GM04504 (cell line): ENCODE measurements at regions not wholly inside any gene's neighbourhood (a gene's known extent, or its start where the extent isn't known, plus 50 kb on each side); places are given as distances from the start of the nearest gene placed in this dataset.
"Not testable (repeated sequence)": the region's sequence is repeated elsewhere in the genome, so short reads cannot be mapped to it uniquely, and the experiment has no call there.

Experiments used
- DNase-seq: peaks from one replicate; pipeline ENCODE4 v3.0.0-alpha.2; 2012; ENCODE audit warnings: low read depth

DNA sequence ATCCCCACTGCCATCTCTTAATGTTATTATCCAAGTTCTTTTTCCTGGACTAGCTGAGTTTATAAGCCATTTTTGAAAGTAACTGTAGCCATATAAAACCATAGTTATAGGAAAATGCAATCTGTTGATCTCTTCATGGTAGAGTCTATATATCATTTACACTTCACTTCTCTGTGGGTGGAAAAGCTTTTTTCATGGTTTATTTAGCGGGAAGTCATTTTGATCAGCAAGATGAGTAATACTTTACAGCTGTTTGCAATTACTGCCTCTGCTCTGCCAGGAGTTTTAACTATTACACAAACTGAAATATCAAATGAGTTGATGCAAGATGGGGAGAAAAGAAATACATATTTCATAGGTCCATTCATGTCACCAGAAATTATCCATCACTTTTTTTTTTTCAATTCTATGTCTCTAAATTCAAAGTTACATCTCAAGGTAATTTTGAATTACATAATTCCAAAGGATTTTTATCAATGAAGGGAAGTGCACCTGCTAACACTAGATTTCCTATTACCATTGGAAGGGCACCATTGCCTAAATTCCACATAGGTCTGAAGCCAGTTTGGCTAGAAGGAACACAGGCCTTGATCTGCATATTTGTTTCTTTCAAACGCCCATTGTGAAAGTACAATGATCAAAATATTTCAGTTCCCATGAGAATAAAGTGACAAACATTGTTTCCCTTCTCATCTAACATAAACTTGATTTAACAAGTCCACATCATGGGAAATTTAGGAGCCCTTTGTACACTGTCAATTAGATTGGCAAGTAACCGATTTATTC lies 296.7 kb downstream of the ZNF326 start:
- no peak for DNase-seq

DNA sequence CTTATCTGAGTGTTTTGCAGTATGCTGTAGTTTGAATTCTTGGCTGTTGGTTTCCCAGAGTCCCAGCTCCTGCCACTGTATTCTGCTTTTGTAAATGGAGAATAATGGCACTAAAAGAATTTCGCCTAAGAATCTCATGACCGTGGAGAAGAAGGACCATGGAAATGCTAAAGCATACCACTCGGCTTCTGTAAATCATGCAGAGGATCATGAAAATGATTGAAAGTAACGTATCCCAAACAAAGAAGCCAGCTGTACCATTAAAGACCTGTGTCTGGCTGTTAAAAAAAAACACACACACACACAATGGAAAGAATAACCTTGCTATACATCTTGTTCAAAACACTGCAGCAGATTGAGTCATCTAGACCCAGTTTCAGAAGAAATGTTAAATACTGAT lies 287.9 kb downstream of the ZNF326 start:
- DNase-seq: no peak

DNA sequence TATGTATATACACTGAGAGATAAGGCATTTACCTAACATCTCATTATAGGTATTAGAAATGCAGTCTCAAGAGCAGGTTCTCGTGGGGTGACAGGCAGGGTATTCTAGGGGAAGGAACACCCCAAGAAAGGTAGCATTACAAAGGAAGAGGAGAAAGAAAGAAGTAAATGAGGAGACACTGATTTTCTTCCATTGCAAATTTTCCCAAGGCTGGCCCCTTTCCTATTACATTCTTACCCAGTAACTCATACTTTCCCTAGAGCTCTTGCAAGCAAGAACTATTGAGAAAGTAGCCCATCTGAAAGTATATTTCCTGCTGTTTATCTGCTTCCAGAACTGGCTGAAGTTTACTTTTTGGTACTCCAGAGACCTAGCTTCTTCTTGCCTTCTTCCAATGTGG lies 287.0 kb downstream of the ZNF326 start:
- not testable (repeated sequence) for DNase-seq

DNA sequence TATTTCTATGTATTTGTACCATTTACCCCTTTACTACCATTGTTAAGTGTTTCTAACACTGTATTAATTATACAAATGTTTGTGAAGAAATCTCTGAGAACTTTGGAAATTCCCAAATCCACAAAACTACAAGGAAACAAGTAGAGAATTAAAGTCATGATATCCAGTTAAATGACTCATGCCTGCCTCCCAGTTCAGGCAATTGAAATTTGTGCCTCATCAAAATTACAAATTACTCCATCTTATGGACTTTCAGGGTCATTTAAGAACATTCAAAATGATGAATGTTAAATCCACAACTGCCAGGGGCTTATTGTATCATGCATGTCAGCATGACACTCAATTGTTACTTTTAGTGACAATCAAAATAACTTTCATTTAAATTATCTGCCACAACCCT lies 282.4 kb downstream of the ZNF326 start:
- DNase-seq: no peak

DNA sequence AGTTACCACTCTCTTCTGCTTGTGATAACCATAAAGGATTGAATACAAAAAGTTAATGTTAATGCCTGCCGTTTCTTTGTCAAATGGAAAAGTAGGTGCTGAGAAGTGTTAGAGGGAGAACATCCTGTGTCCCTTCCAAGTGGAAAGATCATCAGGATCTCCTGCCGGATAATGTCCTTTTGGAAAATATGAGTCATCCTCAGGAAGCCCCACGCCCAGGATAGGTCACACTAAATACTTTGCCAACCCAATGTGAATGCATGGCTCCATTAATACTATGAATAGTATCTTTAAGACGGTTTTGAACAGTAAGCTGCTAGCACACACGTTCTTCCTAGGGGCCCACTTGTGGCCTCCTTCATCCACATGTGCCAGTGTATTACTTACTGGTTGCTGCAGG lies 279.5 kb downstream of the ZNF326 start:
- no peak for DNase-seq

DNA sequence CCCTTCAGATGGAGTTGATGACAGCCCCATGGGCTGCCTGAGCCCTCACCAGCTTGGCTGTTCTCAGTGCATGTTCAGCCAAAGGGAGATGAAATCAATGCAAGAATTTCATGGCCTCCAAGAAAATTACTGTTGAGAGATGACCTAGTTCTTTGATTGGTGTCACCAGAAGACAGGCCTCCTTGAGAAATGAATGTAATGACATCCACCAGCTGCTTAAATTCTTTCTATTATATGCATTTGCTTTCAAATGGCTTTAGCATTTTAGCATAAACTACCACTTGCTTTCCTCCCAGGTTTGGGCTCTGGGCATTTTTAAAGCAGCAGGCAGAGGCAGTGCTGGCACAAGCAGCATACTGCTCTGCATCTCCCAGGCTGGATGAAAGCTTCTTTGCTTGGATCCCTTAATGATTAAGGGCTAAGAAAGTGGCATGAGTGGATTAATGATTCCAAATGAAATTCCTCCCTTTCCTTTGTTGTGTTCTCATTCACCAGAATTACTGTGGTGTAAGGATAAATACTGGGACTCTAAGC lies 278.4 kb downstream of the ZNF326 start:
- no peak for DNase-seq

DNA sequence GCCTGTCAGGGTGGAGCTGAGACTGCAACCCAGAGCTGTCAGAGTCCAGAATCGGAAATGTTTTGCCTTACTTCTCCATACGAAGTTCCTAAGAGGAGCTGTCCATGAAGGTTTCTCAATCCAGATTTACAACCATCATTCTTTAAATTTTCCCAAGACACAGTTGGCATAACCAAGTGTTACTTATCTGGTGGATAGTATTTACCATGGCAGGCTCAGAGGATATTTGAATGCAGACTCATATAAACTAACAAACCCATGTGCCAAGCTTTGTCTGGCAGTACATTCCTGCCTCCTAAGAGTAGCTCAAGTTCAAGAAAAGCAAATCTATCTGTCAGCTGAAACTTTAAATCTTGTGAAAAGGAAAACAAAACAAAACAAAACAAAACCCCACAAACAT lies 267.9 kb downstream of the ZNF326 start:
- DNase-seq: no peak

DNA sequence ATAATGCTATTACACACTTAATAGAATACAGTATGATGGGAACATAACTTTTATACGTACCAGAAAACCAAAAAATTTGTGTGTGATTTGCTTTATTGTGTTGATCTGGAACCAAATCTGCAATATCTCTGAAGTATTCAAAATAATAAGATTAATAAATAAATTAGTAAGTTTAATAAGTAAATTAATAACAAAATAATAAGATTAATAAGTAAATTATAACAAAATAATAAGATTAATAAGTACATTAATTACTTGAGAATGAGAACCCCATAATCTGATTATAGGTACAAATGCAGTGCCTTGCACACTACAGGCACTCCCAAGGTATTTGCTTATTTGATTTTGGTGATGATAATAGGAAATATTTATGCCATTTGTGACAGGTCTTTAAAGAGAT lies 267.4 kb downstream of the ZNF326 start:
- DNase-seq: no peak

DNA sequence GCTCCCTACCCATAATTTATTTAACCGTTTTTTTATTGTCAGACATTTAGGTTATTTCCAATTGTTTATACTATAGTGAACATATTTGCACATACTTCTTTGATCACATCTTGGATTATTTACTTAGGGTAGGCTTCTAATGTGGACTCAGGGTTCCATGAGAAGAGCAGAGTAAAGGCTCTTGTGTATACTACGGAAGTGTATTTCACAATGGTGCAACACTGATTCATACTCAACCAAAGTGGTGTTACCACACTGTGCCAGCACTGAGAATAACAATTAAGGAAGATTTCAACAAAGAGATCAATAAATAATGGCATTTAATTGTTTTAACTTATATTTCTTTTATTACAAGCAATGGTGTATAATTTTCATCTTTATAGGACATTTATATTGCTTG lies 251.2 kb downstream of the ZNF326 start:
- DNase-seq: no peak

DNA sequence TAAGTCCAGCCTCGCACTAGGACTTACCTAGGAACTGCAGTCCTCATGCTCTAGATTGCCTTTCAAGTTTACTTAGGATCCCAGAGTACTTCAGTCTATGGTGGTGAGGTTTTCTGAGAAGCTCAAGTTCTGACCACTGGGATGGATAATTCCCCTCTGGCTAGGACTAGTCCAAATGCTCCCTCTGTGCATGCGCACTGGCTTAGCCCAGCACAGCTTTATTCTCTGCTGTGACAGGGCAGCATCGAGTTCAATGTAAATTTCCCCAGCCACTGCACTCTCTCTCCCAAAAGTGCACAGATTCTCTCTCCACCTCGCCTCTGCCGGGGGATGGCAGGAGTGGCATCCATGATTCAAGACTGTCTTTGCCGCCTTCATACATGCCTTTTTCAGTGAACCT lies 241.6 kb downstream of the ZNF326 start:
- no peak for DNase-seq

DNA sequence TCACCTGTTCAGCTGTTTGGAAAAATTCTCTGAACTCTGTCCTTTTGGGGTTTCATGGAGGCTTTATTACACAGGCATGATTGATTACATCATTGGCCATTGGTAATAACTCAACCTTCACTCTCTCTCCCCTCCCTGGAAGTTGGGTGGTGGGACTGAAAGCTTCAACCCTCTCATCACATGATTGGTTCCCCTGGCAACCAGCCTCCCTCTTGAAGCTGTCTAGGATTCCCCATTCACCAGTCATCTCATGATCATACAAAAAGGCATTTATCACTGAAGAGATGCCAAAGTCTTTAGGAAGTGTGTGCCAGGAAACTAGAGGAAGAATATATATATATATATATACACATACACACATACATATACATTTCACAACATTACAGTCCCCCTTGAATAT lies 228.5 kb downstream of the ZNF326 start:
- no peak for DNase-seq

DNA sequence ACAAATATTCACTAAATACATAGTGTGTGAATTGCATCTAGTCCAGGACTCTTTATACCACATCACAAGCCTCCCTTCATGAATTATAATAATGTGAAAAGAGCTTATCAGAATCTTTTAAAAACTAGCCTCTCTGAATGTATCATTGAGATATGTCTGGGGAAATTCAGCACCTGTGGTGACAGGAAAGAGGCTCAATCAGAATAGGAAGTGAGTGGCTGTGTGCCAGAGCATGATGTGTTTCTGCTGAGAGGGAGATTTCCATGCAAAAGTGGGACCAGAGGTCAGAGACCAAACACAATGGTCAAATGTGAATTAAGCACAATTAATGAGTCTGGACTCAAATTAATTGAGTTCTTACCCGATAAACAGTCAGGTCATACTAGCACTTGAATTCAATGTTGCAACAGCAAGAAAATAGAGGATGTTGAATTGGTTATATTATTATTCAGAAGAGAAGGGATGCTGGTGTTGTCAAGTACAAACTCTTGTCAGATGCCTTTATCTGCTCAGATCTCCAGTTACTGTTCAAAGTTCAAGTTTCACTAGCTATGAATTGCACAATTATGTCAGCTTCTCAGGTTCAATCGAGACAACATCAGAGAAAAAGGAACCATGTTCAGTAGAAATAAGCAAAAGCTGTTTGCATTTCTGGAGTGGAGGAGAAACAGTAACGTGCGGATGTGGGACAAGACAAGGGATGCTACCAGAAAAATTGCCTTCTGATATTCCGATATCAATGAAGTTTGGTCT lies 226.2 kb downstream of the ZNF326 start:
- DNase-seq: no peak

DNA sequence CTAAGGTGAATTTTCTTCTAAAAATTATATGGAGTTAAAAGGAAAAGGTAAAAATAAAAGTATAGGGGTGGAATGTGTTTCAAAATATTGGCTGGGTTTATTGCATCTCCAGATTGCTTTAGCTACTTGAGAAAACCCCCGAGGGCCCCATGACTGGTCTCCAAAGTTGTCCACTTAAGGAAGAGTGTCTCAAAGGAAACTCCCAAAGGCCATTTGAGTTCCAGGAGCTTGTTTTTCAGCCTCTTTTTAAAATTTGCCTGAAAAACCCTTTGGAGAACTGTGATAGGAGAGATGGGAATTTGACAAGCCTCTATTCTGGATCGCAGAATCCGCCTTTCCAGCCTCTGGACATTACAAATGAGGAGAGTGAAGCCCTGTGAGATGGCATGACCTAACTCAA lies 225.6 kb downstream of the ZNF326 start:
- DNase-seq: no peak

DNA sequence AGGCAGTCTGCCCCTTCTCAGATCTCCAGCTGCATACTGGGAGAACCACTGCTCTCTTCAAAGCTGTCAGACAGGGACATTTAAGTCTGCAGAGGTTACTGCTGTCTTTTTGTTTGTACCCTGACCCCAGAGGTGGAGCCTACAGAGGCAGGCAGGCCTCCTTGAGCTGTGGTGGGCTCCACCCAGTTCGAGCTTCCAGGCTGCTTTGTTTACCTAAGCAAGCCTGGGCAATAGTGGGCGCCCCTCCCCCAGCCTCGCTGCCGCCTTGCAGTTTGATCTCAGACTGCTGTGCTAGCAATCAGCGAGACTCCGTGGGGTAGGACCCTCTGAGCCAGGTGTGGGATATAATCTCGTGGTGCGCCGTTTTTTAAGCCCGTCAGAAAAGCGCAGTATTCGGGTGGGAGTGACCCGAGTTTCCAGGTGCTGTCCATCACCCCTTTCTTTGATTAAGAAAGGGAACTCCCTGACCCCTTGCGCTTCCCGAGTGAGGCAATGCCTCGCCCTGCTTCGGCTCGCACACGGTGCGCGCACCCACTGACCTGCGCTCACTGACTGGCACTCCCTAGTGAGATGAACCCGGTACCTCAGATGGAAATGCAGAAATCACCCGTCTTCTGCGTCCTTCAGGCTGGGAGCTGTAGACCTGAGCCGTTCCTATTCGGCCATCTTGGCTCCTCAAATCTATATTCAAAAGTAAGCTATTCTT lies 224.4 kb downstream of the ZNF326 start:
- not testable (repeated sequence) for DNase-seq

DNA sequence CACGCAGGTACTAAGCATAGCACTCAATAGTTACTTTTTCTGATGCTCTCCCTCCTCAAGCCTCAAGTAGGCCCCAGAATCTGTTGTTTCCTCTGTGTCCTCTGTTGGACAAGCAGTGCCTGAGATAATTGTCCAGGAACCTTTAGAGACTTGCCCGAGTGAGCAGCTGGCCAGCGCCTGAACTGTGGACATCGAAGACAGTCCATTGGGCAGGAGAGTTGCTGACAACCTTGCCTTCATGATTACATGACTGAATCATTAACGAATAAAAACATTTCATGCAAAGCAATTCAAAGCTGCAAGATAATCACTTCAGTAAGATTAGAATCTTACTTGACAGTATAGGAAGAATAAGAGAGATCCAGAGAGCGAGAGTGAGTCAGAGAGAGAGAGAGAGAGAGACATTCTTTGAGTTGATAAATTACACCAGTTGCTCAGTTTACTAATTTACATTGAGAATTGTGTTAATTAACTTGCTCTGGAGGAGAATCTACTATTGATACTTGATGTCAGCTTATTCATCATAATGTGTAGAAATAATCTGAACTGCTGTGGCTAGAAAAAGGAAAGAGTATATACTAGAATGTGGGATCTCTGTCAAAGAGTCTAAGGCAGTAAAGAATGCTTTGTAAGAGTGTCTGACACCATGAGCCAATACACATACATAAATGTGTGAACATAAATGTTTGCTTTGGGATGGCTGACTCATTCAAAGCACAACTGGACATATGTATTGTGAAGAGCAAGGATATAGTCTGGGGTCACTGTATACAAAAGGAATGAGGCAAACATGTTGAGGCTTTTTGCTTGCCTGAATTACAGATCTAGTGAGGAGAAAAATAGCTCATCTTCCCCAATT lies 216.0 kb downstream of the ZNF326 start:
- DNase-seq: no peak

DNA sequence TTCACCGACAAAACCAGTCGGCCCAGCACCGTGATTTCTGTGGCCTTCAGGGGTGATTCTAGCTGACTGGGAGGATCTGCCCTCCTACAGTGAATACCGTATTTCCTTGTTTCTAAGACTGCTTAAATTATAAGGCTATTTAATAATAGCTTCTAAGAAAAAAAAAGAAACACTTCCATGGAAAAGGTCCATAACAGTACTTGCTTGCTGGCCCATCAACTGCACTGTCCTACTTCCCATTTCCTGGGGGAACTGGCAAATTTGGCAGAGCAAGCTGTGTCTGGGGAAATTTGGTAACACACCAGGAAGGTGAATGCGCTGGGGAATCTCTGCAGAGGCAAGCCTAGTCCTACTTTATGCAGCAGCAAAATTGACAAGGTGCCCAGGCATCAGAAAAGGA lies 214.0 kb downstream of the ZNF326 start:
- DNase-seq: no peak

DNA sequence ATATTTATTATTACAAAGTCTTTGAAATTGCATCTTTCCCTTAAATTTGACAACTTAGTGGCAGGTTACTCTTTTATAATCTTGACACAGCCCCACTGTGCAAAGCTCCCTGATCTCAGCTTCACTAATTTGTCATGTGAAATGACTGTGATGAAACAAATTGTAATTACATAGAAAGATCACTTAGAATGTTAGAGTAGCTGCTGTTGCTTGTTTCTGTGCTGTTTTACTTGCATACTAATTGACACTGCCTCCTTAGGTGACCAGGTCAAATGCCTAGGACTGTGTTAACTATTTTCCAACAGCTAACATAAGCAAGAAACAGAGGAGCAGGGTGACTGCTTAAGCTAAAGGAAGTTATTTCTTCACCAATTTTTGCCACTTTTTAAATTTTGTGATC lies 211.3 kb downstream of the ZNF326 start:
- DNase-seq: no peak

DNA sequence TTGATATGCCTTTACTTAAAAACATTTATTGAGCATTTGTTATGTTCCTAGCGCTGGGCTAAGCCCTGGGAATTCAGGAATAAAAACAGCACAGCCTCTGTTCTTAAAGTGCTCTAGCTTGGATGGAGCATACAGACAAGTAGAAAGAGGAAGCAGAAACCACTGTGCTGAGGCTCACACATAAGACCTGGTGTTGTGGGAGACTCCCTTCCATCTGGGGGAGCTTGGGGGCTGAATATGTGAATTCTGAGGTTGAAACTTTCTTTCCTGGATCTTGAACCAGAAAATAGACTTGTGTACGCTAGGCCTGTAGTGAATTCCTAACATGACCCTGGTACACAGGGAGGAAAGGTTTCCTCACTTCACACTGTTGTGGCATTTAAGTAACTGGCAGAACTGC lies 209.9 kb downstream of the ZNF326 start:
- no peak for DNase-seq

DNA sequence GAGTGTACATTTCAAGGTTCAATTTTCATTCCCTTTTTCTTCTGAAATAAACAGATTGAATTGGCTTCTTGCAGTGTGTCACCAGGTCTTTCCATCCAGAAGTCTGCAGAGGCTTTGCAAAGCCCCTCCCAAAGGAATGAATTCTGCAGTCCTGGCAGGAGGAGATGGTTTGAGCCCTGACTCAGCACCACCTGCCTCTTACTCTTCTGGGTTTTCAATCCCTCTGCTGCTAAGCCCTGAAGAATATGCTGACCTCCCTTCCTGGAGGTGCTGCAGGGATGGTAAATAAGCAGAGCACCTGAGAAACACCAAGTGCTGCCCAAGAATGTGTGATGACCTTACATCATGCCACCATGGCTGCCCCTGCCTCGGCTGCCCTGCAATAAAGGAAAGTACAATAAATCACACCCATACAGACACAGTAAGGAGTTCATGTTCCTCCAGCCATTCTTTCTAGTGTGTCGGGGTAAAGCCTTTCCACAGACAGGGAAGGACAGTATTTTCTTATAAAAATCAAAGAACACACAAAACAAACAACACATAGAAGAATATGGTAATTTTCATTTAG lies 209.2 kb downstream of the ZNF326 start:
- DNase-seq: no peak

DNA sequence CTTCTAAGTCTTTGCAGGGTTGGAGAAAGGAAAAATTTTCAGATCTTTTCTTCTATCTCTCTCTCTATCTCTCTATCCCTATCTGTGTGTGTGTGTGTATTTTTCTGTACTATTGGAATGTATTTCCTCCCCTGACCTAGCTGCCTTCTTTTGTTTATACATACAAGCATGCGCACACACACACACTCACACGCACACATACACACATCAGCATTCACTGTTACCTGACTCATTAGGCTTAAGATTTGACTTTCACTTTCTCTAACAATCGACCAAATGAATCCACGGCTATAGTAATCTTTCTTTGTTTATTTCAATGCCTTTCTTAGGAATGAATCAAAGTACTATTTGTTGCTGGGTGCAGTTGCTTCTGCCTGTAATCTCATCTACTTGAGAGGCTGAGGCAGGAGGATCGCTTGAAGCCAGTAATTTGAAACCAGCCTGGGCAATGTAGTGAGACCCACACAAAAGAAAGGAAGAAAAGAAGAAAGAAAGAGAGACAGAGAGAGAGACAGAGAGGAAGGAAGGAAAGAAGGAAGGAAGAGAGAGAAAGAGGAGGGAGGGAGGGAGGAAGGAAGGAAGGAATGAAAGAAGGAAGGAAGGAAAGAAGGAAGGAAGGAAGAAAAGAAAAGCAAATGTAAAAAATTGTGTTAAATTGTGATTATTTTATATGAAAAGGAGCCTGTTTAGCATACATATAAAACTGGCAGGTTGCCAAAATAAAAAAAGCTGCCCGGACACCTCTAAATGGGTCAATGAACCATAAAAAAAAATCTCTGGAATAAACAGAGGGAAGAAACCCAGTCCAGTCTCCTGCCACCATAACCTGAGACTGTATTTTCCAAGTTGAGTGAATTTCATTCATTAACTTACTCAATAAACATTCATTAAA lies 206.8 kb downstream of the ZNF326 start:
- DNase-seq: no peak
